HepG2 (cell line): ENCODE measurements at regions not wholly inside any gene's neighbourhood (a gene's known extent, or its start where the extent isn't known, plus 50 kb on each side); places are given as distances from the start of the nearest gene placed in this dataset.

Experiments
- KAT8 ChIP-seq: IDR thresholded peaks from 2 replicates; pipeline ENCODE4 v1.6.1; 2016; ENCODE audit warnings: missing genetic modification reagents, missing compliant biosample characterization
- KLF6 ChIP-seq: IDR thresholded peaks from 2 replicates; pipeline ENCODE4 v1.8.0; 2016; ENCODE audit warnings: missing biosample characterization, missing genetic modification reagents
- KLF9 ChIP-seq: IDR thresholded peaks from 2 replicates; pipeline ENCODE4 v1.6.1; 2016; ENCODE audit warnings: low read depth
- MATR3 ChIP-seq: sonication (generic); formaldehyde crosslinking; IDR thresholded peaks from 2 replicates; pipeline ENCODE4 v1.4.0; 2020; ENCODE audit warnings: missing genetic modification reagents
- MEF2D ChIP-seq: sonication (generic); formaldehyde crosslinking; IDR thresholded peaks from 2 replicates; pipeline ENCODE4 v1.5.1; 2020; ENCODE audit warnings: mild to moderate bottlenecking, missing genetic modification reagents
- SOX6 ChIP-seq, 2 experiments: fragments of 450-650 bp in 1 of 2; sonication (generic) in 1 of 2; formaldehyde crosslinking in 1 of 2; IDR thresholded peaks; 2 replicates each; pipeline versions ENCODE4 v1.4.0 to v1.6.1; 2017 to 2020; ENCODE audit warnings: antibody characterized with exemption in 1 of 2, mild to moderate bottlenecking in 1 of 2, missing genetic modification reagents in 1 of 2
- THYN1 ChIP-seq: sonication (generic); formaldehyde crosslinking; IDR thresholded peaks from 2 replicates; pipeline ENCODE4 v1.8.1; 2023; ENCODE audit warnings: low read depth, mild to moderate bottlenecking, moderate library complexity, missing genetic modification reagents, borderline replicate concordance
- ZKSCAN5 ChIP-seq: sonication (generic); formaldehyde crosslinking; IDR thresholded peaks from 2 replicates; pipeline ENCODE4 v1.5.1; 2020; ENCODE audit warnings: mild to moderate bottlenecking, missing genetic modification reagents
- ZNF207 ChIP-seq: fragments of 450-650 bp; IDR thresholded peaks from 2 replicates; pipeline ENCODE4 v1.6.1; 2016; ENCODE audit warnings: antibody characterized with exemption, borderline replicate concordance
- ZNF644 ChIP-seq: IDR thresholded peaks from 2 replicates; pipeline ENCODE4 v1.6.1; 2016; ENCODE audit warnings: low read depth
- ZNF777 ChIP-seq: sonication (generic); formaldehyde crosslinking; IDR thresholded peaks from 2 replicates; pipeline ENCODE4 v1.4.0; 2020; ENCODE audit warnings: missing genetic modification reagents
- ZNF788 ChIP-seq: sonication (generic); formaldehyde crosslinking; IDR thresholded peaks from 2 replicates; pipeline ENCODE4 v1.5.0; 2020; ENCODE audit warnings: mild to moderate bottlenecking, missing genetic modification reagents, borderline replicate concordance
- TF ChIP-seq, protein P1 (sequence below): sonication (generic); formaldehyde crosslinking; IDR thresholded peaks from 2 replicates; pipeline ENCODE4 v1.9.0; 2022; ENCODE audit warnings: missing genetic modification reagents, mild to moderate bottlenecking, borderline replicate concordance
- TF ChIP-seq, protein P2 (sequence below): sonication (generic); formaldehyde crosslinking; IDR thresholded peaks from 2 replicates; pipeline ENCODE4 v1.4.0; 2020; ENCODE audit warnings: missing genetic modification reagents
- TF ChIP-seq, protein P3 (sequence below): sonication (generic); formaldehyde crosslinking; IDR thresholded peaks from 2 replicates; pipeline ENCODE4 v1.5.0; 2020; ENCODE audit warnings: missing genetic modification reagents, mild to moderate bottlenecking, borderline replicate concordance
- TF ChIP-seq, protein P4 (sequence below): IDR thresholded peaks from 2 replicates; pipeline ENCODE4 v1.6.1; 2016; ENCODE audit warnings: low read depth, borderline replicate concordance
- TF ChIP-seq, protein P5 (sequence below): sonication (generic); formaldehyde crosslinking; conservative IDR thresholded peaks from 2 replicates; pipeline ENCODE4 v1.8.0; 2022; ENCODE audit warnings: missing genetic modification reagents
- TF ChIP-seq, protein P6 (sequence below): sonication (generic); formaldehyde crosslinking; IDR thresholded peaks from 2 replicates; pipeline ENCODE4 v1.4.0; 2020; ENCODE audit warnings: missing genetic modification reagents, borderline replicate concordance

DNA sequence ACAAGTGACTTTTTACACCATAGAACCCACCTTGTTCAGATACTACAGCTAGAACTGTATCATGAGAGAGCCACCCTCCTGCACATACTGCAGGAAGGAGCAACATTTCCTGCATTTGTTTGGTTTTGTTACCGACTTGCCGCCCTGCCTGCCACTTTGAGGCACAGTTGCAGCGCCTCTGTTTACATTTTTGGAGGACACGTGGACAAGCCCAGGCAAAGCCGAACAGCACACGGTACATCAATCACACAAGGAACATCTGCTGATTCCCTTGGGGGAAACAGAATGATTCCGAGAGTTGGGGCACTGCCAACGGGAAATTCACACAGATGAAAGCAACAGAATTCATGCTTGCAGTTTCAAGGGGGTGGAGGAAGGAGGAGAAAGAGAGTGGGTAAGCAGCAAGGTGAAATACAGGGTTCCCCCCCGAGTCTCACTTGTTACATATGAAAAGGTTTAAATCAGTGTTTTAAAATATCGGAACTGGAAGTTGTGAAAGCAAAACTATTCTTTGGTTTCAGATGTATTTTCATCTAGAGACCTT lies 110.7 kb downstream of the BTG1 start (continued):
- TF ChIP-seq, protein P1, sequence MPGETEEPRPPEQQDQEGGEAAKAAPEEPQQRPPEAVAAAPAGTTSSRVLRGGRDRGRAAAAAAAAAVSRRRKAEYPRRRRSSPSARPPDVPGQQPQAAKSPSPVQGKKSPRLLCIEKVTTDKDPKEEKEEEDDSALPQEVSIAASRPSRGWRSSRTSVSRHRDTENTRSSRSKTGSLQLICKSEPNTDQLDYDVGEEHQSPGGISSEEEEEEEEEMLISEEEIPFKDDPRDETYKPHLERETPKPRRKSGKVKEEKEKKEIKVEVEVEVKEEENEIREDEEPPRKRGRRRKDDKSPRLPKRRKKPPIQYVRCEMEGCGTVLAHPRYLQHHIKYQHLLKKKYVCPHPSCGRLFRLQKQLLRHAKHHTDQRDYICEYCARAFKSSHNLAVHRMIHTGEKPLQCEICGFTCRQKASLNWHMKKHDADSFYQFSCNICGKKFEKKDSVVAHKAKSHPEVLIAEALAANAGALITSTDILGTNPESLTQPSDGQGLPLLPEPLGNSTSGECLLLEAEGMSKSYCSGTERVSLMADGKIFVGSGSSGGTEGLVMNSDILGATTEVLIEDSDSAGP (CRISPR knock-in tag): no peak; the same call in 1 of the 2 replicates
- TF ChIP-seq ZNF644 (CRISPR knock-in tag) (peak; percentile 47; the same call in 1 of the 2 replicates), ZNF777 (CRISPR knock-in tag) (0 out of 2 replicates have a peak, but pooled peaks have one; percentile 34), THYN1 (CRISPR knock-in tag) (no peak), KLF9 (CRISPR knock-in tag) (no peak), ZNF788 (peak; percentile 62; the same call in 1 of the 2 replicates), MATR3 (CRISPR knock-in tag) (no peak), MEF2D (CRISPR knock-in tag) (no peak), KAT8 (peak; percentile 62; the same call in 1 of the 2 replicates), KLF6 (CRISPR knock-in tag) (0 out of 2 replicates have a peak, but pooled peaks have one; percentile 53), ZNF207 (no peak), SOX6 (IDR thresholded peaks at IDR 0.05) (no peak), SOX6 (CRISPR knock-in tag; IDR thresholded peaks at IDR 0.05) (peak; percentile 75), ZKSCAN5 (CRISPR knock-in tag) (no peak)
- TF ChIP-seq, protein P2, sequence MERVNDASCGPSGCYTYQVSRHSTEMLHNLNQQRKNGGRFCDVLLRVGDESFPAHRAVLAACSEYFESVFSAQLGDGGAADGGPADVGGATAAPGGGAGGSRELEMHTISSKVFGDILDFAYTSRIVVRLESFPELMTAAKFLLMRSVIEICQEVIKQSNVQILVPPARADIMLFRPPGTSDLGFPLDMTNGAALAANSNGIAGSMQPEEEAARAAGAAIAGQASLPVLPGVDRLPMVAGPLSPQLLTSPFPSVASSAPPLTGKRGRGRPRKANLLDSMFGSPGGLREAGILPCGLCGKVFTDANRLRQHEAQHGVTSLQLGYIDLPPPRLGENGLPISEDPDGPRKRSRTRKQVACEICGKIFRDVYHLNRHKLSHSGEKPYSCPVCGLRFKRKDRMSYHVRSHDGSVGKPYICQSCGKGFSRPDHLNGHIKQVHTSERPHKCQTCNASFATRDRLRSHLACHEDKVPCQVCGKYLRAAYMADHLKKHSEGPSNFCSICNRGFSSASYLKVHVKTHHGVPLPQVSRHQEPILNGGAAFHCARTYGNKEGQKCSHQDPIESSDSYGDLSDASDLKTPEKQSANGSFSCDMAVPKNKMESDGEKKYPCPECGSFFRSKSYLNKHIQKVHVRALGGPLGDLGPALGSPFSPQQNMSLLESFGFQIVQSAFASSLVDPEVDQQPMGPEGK (CRISPR knock-in tag): peak; percentile 28; the same call in 1 of the 2 replicates
- TF ChIP-seq, protein P3, sequence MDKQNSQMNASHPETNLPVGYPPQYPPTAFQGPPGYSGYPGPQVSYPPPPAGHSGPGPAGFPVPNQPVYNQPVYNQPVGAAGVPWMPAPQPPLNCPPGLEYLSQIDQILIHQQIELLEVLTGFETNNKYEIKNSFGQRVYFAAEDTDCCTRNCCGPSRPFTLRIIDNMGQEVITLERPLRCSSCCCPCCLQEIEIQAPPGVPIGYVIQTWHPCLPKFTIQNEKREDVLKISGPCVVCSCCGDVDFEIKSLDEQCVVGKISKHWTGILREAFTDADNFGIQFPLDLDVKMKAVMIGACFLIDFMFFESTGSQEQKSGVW: no peak
- TF ChIP-seq, protein P4, sequence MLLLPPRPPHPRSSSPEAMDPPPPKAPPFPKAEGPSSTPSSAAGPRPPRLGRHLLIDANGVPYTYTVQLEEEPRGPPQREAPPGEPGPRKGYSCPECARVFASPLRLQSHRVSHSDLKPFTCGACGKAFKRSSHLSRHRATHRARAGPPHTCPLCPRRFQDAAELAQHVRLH (CRISPR knock-in tag): 0 out of 2 replicates have a peak, but pooled peaks have one; percentile 32
- TF ChIP-seq, protein P5, sequence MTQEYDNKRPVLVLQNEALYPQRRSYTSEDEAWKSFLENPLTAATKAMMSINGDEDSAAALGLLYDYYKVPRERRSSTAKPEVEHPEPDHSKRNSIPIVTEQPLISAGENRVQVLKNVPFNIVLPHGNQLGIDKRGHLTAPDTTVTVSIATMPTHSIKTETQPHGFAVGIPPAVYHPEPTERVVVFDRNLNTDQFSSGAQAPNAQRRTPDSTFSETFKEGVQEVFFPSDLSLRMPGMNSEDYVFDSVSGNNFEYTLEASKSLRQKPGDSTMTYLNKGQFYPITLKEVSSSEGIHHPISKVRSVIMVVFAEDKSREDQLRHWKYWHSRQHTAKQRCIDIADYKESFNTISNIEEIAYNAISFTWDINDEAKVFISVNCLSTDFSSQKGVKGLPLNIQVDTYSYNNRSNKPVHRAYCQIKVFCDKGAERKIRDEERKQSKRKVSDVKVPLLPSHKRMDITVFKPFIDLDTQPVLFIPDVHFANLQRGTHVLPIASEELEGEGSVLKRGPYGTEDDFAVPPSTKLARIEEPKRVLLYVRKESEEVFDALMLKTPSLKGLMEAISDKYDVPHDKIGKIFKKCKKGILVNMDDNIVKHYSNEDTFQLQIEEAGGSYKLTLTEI (CRISPR knock-in tag): no peak
- TF ChIP-seq, protein P6, sequence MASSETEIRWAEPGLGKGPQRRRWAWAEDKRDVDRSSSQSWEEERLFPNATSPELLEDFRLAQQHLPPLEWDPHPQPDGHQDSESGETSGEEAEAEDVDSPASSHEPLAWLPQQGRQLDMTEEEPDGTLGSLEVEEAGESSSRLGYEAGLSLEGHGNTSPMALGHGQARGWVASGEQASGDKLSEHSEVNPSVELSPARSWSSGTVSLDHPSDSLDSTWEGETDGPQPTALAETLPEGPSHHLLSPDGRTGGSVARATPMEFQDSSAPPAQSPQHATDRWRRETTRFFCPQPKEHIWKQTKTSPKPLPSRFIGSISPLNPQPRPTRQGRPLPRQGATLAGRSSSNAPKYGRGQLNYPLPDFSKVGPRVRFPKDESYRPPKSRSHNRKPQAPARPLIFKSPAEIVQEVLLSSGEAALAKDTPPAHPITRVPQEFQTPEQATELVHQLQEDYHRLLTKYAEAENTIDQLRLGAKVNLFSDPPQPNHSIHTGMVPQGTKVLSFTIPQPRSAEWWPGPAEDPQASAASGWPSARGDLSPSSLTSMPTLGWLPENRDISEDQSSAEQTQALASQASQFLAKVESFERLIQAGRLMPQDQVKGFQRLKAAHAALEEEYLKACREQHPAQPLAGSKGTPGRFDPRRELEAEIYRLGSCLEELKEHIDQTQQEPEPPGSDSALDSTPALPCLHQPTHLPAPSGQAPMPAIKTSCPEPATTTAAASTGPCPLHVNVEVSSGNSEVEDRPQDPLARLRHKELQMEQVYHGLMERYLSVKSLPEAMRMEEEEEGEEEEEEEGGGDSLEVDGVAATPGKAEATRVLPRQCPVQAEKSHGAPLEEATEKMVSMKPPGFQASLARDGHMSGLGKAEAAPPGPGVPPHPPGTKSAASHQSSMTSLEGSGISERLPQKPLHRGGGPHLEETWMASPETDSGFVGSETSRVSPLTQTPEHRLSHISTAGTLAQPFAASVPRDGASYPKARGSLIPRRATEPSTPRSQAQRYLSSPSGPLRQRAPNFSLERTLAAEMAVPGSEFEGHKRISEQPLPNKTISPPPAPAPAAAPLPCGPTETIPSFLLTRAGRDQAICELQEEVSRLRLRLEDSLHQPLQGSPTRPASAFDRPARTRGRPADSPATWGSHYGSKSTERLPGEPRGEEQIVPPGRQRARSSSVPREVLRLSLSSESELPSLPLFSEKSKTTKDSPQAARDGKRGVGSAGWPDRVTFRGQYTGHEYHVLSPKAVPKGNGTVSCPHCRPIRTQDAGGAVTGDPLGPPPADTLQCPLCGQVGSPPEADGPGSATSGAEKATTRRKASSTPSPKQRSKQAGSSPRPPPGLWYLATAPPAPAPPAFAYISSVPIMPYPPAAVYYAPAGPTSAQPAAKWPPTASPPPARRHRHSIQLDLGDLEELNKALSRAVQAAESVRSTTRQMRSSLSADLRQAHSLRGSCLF (CRISPR knock-in tag): no peak
